ENCODE measurements at regions not wholly inside any gene's neighbourhood (a gene's known extent, or its start where the extent isn't known, plus 50 kb on each side); places are given as distances from the start of the nearest gene placed in this dataset.

- TF ChIP-seq CTCF (IDR thresholded peaks at IDR 0.05) (no peak), ZFX (IDR thresholded peaks at IDR 0.05; ENCODE audit: borderline replicate concordance) (no peak)
Observed at GRCh38 chr14:65957631-65958205, 528.5 kb upstream of the CCDC196 start.

Measured in 22Rv1 (cell line).